IPS-18c (cell line): ENCODE measurements at regions not wholly inside any gene's neighbourhood (a gene's known extent, or its start where the extent isn't known, plus 50 kb on each side); places are given as distances from the start of the nearest gene placed in this dataset.

ENCODE experiments used
- H3K4me3 ChIP-seq: 2 replicates; pipeline ENCODE4 v1.7.0; 2013; ENCODE audit warnings: low read depth, mild to moderate bottlenecking, low read length, moderate library complexity; ENCODE audit not compliant: insufficient read depth
- H3K9me3 ChIP-seq: one replicate; pipeline ENCODE4 v1.6.1; 2013; ENCODE audit warnings: mild to moderate bottlenecking, low read length, moderate library complexity; ENCODE audit not compliant: control insufficient read depth, insufficient read depth

DNA sequence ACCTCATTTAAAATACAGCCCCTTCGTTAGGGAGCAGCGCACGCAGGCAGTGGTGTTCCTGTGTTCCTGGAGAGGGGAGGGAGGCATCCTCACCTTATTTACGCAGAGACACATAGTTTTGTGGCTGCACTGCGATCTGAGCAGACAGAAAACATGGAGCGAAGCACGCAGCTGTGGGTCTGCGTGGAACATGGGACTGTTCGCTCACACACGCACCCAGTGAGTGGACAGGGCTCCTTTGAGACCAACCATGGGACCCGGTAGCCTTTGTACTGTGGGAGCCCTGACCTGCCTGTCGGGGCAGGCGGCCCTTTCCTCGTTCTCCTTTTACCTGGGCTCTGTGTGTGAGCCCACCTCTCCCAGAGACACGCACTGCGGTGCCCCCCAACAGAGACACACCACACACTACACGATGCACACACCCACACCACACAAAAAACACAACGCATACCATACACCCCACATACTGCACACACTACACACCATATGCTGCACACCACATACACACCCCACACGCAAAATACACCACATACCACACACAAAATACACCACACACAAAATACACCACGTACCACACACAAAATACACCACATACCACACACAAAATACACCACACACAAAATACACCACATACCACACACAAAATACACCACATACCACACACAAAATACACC, 1245.7 kb downstream of the BRD1 start:
- Histone ChIP-seq H3K9me3 (no peaks in the 10 kb centered on the region), H3K4me3 (no peak overlapping the region)

DNA sequence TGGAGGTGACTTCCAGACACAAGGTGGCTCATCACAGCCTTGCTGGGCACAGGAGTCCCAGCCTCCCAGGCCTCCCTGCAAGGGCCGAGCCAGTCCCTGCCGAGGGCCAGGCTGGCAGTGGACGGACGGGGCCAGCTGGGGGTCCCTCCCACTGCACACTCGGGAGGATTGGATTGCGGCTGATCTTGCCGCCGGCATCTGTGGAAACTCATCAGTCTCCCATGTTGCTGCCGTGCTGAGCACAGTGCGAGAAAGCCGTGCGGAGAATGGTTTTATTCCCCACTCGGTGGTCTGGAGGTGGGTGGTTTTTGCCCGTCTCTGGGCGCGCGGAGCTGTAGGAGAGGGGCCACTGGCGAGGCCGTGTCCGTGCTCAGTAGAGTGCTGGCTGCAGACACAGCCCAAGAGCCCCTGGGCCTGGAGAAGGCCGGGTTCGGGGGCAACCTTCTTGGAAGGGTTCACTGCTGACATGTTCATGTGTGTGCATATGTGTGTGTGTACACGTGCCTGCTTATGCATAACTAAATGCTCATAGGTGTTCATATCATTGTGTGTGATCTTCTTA, 1246.4 kb downstream of the BRD1 start:
- Histone ChIP-seq H3K9me3 (no peaks in the 10 kb centered on the region), H3K4me3 (no peak overlapping the region)

DNA sequence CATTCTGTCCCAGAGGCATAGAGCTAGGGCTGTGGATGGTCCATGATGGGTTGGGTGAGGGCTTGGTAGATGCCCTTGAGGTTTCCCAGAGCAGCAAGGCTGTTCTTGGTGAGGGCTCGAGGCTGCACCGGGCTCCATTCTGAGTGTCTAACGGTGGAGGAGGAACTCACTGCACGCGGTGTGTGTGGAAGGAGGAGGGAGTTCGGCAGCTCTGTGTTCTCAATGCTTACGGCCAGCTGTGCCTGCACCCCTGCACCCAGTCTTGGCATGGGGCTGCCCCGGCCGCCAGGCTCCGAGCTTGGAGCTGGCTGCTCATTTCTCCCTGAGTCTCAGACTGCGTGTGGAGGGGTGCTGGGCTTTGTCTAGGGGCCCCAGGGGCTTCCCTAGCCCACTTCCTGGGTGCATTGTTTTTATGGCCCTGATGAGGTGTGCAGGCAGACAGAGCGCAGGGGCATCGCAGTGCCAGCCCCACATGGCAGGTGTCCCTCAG, 1247.1 kb downstream of the BRD1 start:
- no peaks in the 10 kb centered on the region for H3K9me3 ChIP-seq

DNA sequence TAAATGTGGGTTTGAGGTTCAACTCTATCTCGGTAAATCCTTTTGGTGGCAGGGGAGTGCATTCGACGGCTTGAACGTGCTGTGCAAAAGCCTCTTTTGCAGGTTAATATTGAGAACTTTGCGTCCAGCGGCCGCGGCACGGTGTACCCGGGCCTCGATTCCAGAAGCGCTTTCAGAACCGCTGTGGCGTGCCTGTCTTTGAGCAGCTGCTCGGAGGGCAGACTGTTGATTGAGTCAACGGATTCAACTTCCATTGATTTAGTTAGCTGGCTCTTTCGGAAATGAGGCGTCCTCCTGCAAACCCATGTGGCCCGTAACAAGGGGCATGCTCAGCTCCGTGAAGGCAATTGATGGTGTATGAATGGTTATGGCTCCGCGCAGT, 1247.8 kb downstream of the BRD1 start:
- H3K9me3 ChIP-seq: no peaks in the 10 kb centered on the region

More for the DNA sequence above, 1247.1 kb downstream of the BRD1 start:
- H3K4me3 ChIP-seq: no peak overlapping the region

DNA sequence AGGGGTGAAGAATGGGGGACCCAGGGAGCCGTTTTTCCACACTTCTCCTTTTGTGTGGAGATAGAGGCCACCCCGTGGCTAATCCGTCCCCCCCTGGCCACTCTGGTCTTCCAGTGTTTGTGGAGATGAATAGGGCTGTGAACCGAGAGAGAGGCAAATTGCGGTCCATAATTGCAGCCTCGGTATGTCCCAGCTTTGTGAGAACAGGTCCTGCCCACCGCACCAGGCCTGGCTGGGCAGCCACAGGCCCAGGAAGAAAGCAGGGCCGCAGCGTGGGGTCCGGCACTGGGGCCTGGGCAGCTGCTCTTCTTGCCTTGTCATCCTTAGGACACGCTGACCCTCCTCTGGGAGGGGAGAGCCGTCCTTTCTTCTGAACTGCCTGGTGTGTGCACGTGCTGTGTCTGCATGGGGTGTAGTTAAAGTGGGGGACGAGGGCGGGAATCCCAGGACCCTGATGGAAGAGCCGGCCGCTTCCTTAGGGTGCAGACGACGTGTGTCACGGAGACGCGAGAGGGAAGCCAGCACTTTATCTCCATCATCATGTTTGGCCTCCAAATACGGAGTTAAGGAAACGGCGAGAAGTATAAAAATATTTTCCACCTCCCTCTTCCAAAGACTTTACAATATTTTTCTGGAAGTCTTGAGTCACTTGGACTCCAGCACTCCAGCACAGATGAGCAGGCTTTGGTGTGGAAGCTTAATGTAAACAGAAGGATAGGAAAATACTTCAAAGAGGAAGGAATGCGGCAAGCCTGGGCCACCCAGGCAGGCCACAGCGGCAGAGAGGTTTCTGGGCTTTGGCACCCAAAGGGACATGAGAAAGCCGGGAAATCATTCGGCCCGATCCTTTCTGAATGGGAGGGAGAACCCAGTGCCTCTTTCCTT, 1248.4 kb downstream of the BRD1 start:
- H3K9me3 ChIP-seq: no peaks in the 10 kb centered on the region
- no peak overlapping the region for H3K4me3 ChIP-seq

More for the DNA sequence above, 1247.8 kb downstream of the BRD1 start:
- H3K4me3 ChIP-seq: no peak overlapping the region

DNA sequence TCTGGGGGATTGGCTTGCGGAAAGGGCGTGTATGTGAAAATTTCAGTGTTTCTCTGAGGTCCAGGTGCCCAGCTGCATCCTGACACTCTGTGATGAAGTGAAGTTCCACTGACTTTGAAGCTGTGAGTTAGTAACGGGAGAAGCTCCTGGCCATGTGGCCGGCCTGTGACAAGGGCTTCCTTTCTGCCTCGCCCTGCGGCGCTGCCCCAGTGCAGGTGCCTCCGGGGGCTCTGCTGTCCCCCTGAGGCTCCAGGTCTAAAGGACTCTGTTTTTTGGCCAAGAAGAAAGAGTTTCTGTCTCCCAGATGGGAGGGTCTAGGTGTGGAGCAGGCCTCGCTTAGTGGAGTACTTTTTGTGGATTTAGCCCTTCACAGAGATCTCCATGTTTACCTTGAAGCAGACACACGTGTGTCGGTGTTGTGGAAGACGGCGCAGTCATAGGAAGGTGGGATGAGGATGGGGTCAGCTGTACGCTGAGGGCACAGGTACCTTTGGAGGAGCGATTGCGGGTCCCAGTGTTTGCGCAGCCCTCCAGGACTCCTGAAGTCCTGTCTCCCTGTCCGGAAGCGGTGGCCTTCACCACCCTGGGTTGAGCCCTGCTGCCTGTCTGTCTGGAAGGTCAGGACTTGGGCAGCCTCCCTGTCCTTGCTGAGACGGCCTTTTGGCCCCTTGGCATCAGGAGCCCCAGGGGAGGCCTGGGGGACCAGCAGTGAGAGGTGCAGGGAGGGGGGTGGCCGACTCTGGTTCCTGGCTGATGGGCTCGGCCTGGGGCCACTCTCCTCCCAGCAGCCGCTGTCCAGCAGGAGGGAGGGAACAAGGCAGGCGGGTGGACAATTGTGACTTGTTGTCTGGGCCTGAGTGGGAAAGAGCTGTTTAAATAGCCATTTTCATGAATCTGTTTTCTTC, 1249.3 kb downstream of the BRD1 start:
- Histone ChIP-seq H3K9me3 (no peaks in the 10 kb centered on the region), H3K4me3 (no peak overlapping the region)

DNA sequence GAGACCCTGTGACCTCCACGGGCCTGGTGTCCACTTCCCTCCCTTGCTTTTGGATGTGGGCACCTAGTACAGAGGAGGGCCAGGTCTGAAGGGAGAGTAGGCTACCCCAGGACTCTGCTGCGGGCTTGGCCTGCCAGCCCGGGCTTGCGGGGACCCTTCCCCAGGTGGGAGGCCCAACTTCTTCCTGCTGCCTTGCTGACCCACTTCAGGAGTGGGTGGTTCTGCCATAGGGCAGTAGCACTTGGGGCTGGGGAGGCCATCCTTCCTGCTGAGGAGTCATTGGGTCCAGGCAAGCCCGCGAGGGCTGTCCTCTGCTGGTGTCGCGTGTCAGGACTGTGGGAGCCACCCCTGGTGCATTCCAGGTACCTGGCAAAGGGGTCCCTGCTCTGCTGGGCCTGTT, 1250.0 kb downstream of the BRD1 start:
- H3K4me3 ChIP-seq: no peak overlapping the region
- no peaks in the 10 kb centered on the region for H3K9me3 ChIP-seq

DNA sequence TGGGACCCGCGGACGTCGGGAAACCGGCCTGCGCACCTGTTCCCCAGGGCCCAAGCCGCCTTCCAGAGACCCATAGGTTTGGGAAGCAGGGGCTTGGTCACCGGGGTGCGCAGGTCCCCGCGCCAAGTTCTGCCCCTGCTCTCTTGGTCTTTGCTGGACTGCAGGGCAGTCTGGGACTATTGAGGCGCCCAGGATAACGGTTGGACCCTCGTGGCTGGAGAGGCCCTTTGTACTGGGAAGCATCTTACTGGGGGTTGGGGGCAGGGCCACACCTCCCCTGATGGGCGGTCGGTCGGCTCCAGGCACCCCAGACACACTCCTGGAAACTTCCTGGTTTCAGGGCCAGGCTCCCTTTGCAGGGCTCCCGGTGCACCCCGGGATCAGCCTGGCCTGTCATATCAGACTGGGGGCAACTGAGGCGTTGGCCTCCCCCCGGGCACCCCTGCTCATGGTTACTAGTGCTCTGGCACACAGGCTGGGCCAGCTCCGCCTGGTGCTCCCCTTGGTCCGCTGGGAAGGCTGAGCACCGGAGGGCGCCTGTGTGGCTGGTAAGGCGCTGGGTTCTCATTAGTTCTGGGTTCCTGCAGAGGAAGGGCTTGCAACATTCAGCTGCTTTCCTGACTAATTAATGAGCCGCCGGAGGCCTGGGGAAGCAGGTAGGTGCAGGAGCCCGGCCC, 1250.5 kb downstream of the BRD1 start:
- no peaks in the 10 kb centered on the region for H3K9me3 ChIP-seq
- peak overlapping the region; percentile 36; the same call in 1 of the 2 replicates for H3K4me3 ChIP-seq

DNA sequence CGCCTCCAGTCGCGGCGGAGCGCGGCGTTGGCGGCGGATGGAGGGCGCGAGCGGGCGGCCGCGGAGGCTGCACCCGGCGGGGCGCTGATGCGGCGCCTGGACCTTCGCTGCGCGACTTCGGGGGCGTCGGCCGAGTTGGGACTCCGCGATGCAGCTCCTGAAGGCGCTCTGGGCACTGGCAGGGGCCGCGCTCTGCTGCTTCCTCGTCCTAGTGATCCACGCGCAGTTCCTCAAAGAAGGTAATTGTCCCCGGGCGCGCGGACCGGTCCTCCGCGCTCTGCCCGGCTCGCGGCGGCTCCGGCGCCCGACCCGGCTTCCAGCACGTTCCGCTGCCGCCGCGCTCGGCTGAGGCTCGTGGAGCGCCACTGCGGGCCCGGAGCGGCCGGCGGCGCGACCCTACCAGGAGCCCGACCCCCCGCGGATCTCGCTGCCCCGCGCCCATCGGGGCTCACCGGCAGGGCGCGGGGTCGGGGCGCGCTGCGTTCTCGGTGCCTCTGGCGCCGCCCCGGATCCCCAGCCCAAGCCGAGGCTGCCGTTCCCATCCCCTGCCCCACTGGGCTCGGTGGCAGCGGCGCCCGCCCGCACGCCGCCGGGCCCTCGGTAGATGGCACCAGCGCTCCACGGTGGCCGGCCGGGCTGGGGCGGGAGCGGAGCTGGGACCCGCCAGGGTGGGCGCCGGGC, 1251.2 kb downstream of the BRD1 start:
- H3K9me3 ChIP-seq: no peaks in the 10 kb centered on the region
- peak overlapping the region; percentile 58 for H3K4me3 ChIP-seq

DNA sequence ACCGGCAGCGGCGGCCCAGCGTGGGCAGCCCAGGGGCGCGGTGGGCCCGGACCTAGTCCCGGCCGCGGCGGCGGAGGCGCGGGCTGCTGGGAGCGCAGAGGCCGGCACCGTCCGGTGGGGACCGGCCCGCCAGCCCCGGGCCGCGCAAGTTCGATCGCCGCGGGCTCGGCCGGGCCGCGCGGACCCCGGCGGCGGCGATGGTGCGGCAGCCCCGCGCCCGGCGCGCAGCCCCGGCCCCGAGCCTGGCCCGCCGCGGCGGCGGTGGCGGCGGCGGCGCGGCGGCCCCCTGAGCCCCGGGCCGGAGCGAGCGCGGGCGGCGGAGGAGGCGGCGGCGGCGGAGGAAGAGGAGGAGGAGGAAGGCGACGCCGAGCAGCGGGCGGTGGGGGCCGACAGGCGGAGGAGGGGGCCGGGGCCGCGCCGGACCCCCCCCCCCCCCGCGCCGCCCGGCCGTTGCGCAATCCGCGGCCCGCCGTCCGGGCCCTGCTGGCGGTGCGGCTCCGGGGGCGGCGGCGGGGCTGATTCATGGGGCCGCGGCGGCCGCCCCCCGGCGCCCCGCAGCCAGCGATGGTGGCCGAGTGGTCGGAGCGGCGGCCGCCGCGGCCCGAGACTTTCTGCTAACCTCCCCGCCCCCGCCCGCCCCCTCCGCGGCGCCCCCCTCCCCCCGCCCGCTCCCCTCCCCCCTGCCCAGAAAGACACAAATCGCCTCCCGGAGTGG, 1251.9 kb downstream of the BRD1 start:
- H3K9me3 ChIP-seq: peaks cover 2% of the 10 kb centered on the region
- H3K4me3 ChIP-seq: peak overlapping the region; percentile 58; the same call in 1 of the 2 replicates

DNA sequence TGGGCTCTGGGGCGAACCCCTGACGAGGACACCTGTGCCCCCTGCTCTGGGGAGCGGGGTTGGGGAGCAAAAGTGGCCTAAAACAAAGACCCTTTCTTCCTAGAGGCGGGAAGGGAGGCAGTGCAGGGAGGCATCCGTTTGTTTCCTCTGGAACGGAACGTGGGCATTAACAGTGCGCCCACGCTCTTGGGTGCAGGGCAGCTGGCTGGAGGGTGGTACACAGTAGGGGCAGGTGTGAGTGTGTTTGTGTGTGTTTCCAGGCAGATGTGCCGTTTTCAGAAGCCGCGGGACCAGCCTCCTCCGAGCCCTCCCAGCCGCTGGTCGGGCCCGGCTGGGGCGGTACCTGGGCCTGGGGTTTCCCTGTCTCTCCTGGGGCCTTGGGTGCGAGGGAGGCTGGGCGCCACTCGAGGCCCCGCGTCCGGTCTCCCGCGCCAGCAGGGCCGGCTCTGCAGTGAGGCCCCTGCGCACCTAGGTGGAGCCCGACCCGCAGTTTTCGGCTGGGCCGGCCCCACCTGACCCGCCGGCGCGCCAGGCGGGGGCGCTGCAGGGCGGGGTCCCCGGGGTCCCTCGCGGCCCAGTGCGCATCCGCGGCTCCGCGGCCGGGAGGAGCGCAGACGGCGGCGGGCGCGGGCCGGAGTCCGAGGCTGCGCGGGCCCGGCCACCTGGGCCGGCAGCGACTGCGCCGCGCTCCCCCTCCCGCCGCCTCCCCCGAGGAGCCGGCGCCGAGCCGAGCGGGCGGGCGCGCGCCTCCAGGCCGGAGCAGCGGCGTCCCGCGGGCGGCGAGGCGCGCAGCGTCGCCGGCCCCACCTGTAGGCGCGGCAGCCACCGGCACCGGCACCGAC, 1252.7 kb downstream of the BRD1 start:
- Histone ChIP-seq H3K4me3 (no peak overlapping the region), H3K9me3 (peaks cover 2% of the 10 kb centered on the region)

DNA sequence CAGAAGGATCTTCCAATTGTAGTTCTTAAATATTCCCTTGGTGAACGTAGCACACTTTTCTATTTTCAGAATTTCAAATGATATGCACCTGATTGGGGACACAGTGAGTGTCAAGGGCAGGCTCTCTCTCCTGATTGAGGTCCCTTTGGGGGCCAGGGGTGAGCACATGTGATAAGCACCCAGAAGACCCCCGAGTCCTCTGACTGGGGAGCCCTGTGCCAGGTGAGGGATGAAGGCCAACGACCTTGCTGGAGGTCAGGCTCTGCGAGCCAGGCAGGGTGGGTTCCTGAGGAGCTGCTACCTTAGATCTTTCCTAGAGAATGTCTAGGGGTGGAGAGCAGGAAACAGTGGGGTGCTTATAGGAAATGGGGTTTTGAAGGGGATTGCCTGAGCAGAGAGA, 1253.9 kb downstream of the BRD1 start:
- Histone ChIP-seq H3K4me3 (no peak overlapping the region), H3K9me3 (peaks cover 2% of the 10 kb centered on the region)

DNA sequence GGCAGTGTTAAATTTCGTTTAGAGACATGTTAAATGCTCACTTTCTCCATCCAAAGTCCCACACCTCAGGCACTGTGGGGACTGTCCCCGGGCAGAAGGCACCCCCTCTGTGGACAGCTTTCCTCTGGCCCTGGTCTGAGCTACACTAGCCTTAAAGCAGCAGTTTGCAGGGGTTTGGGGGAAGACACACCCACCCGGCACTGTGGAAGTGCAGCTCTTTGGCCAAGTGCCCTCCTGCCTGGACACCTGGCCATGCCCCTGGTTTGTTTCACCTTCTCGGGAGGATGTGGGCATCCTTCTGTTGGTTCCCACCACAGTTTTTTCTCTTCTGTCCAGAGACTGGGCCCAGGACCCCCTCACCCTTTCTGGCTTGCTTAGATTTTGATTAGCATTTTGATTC, 1254.7 kb downstream of the BRD1 start:
- H3K9me3 ChIP-seq: peaks cover 2% of the 10 kb centered on the region

DNA sequence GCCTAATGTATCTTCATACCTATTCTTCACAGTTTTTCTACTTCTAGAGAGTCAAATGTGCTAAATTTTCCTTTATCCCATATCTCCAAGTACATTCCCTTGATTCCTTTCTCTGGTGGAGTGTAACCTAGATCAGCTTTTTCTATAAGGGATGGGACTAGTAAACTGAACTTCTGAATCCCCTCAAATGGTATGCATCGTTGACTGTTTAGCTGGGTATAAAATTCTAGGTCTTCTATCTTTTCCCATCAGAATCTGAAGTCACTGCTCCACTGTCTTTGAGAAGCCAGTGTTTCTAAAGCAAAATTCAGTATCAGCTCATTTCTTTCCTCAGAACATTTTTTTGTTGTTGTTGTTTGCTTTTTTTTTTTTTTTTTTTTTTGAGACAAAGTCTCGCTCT, 1256.8 kb downstream of the BRD1 start:
- Histone ChIP-seq H3K4me3 (no peak overlapping the region), H3K9me3 (peaks cover 2% of the 10 kb centered on the region)

More for the DNA sequence above, 1254.7 kb downstream of the BRD1 start:
- no peak overlapping the region for H3K4me3 ChIP-seq
